HG02981 (cell line): ENCODE measurements at regions not wholly inside any gene's neighbourhood (a gene's known extent, or its start where the extent isn't known, plus 50 kb on each side); places are given as distances from the start of the nearest gene placed in this dataset.

Source experiments
- ATAC-seq: cut with Tn5 transposase; IDR thresholded peaks from one replicate; pipeline ENCODE4 v1.9.1; 2021; ENCODE audit warnings: mild to moderate bottlenecking, moderate library complexity; ENCODE audit not compliant: unreplicated experiment

DNA sequence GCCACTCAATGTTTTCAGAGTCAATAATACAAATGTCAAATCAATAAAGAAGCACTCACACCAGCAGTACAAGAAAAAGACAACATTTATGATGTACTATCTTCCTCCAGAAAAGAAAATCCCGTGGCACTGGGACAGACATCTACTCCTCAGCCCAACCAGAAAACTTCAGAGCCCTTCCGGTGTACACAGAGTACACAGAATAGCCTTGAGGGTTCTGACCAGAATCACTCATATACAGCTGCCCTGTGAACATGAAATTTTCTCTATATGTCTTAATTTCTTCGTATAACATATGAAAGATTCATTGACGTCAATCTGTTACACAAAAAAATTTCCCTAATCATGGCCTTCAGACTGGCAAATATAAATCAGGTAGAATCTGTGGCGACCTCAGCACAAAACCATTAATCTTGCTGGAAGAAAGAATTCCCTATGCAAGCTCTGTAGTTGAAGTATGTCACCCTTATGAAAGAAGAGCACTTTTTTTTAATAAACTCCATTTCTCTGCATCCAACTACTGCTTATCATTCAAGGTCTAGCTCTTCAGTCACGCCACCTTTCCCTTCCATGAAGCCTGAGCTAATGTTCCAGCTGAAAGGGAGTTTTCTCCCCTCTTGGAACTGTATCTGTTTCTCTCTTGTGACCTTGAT lies 53.8 kb upstream of the PLAAT1 start:
- ATAC-seq = no peak

DNA sequence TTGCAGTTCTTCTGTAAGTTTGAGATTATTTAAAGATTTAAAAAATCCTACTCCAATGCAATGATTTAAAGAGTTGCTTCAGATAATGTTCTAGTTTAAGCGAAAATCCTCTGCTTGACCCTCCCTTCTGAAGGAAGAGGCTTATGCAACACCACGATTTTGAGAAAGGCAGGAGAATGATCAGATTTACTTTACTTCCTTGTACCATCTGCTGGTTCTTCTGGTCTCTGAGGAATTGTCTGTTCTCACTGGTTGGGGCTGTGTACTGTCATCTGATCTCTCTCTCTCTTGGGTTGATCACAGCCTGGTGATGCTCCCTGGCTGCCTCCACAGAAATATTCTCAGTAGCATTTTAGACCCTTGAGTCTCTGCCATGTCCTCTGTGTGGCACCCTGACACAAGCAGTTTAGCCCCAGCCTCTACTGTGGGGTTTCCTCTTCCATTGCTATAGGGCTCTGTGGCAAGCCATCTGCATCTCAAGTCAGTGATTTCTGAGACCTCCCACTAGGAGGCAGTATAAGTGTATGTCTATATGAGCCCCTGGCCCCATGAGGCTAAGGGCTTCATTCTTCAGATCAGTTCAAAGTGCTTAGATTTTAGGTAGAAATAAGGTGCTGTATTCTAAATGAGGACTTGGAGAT lies 50.8 kb upstream of the PLAAT1 start:
- ATAC-seq = peak; percentile 76
